B cell (primary cell): ENCODE measurements at regions not wholly inside any gene's neighbourhood (a gene's known extent, or its start where the extent isn't known, plus 50 kb on each side); places are given as distances from the start of the nearest gene placed in this dataset.
"Not testable (repeated sequence)": the region's sequence is repeated elsewhere in the genome, so short reads cannot be mapped to it uniquely, and the experiment has no call there.

ENCODE experiments used
- CTCF ChIP-seq: fragments of 200-600 bp; IDR thresholded peaks from one replicate; pipeline ENCODE4 v1.8.0; 2022; ENCODE audit warnings: antibody characterized with exemption, mild to moderate bottlenecking
- EZH2 ChIP-seq: IDR thresholded peaks from 2 replicates; pipeline ENCODE4 v1.6.1; 2012; ENCODE audit warnings: borderline replicate concordance, low read depth, mild to moderate bottlenecking, moderate library complexity, low read length; ENCODE audit not compliant: insufficient read depth, poor library complexity, severe bottlenecking

GRCh38 chr11:23887122-23887521 is 609.7 kb upstream of the LUZP2 start:
- TF ChIP-seq CTCF, EZH2: not testable (repeated sequence)
